Stomach (tissue), 8 donors: ENCODE measurements at regions not wholly inside any gene's neighbourhood (a gene's known extent, or its start where the extent isn't known, plus 50 kb on each side); places are given as distances from the start of the nearest gene placed in this dataset.
"Not testable (repeated sequence)": the region's sequence is repeated elsewhere in the genome, so short reads cannot be mapped to it uniquely, and the experiment has no call there.

Source experiments
- DNase-seq, 2 donors: peaks; one replicate each; pipeline versions ENCODE4 v3.0.0 to v3.0.0-alpha.2; 2013 to 2019
- H3K27ac ChIP-seq, 5 donors: fragments of 200-600 bp in 4 of 5; sonication (generic) in 4 of 5; one replicate each; pipeline ENCODE4 v1.5.1; 2013 to 2019; ENCODE audit warnings: mild to moderate bottlenecking in 1 of 5, moderate library complexity in 1 of 5
- H3K27me3 ChIP-seq, 3 donors: fragments of 200-600 bp; sonication (generic); one replicate each; pipeline ENCODE4 v1.5.1; 2017 to 2019; ENCODE audit warnings: mixed run types in 1 of 3
- H3K36me3 ChIP-seq, 4 donors: fragments of 200-600 bp; sonication (generic); 1 replicate in 3 of 4; 2 replicates in 1 of 4; pipeline ENCODE4 v1.5.1; 2016 to 2019
- H3K4me1 ChIP-seq, 4 donors: fragments of 200-600 bp; sonication (generic); one replicate each; pipeline ENCODE4 v1.5.1; 2016 to 2019
- H3K4me3 ChIP-seq, 4 donors: fragments of 200-600 bp; sonication (generic) in 3 of 4; one replicate each; pipeline ENCODE4 v1.5.1; 2016 to 2019; ENCODE audit warnings: mild to moderate bottlenecking in 1 of 4
- H3K9me3 ChIP-seq, 4 donors: fragments of 200-600 bp; sonication (generic); one replicate each; pipeline ENCODE4 v1.5.1; 2016 to 2019
- CTCF ChIP-seq, 7 experiments: fragments of 450-650 bp in 4 of 7; fragments of 200-600 bp in 3 of 7; sonication (generic) in 3 of 7; IDR thresholded peaks; one replicate each; pipeline ENCODE4 v1.5.1; 2016 to 2019; ENCODE audit warnings: antibody characterized with exemption in 7 of 7, control low read depth in 2 of 7, mild to moderate bottlenecking in 1 of 7
- EP300 ChIP-seq: sonication (generic); formaldehyde crosslinking; IDR thresholded peaks from one replicate; pipeline ENCODE4 v1.6.1; 2017; ENCODE audit warnings: antibody characterized with exemption
- POLR2A ChIP-seq, 4 donors: fragments of 450-650 bp; IDR thresholded peaks; one replicate each; pipeline ENCODE4 v1.6.1; 2016; ENCODE audit warnings: antibody characterized with exemption in 4 of 4, control low read depth in 2 of 4, mild to moderate bottlenecking in 1 of 4, moderate library complexity in 1 of 4
- POLR2AphosphoS5 ChIP-seq, 3 donors: sonication (generic); formaldehyde crosslinking; IDR thresholded peaks; one replicate each; pipeline ENCODE4 v1.6.1; 2016; ENCODE audit warnings: antibody characterized with exemption in 3 of 3
- WGBS, 5 donors: extraction: QIAGEN DNeasy Blood & Tissue Kit in 3 of 5; methylation state at CpG; one replicate each; pipeline versions ENCODE4 v1.1.5 to v1.1.7; 2013 to 2018; 5-methylcytosine and 5-hydroxymethylcytosine counted together
- intact Hi-C: fragments of 100-400 bp; cut with DNase I; formaldehyde crosslinking; loops from one replicate; pipeline ENCODE4 v1.15.1; 2023; ENCODE audit warnings: low total_unique reads
- donor health status: healthy with polysubstance abuse.
- donor health status: Bipolar disorder and iron deficiency.
- donor health status: healthy.

- intact Hi-C loops, result no loop called here
- DNase-seq, result no peak
- WGBS, 5 donors, result 55 to 70% (median 64%) methylated on average over 2 of the region's 2 CpGs
- no peak for TF ChIP-seq CTCF (IDR thresholded peaks at IDR 0.05)
- TF ChIP-seq POLR2AphosphoS5 (IDR thresholded peaks at IDR 0.05), result no peak
- no peak for TF ChIP-seq EP300
- no peak for TF ChIP-seq POLR2A (IDR thresholded peaks at IDR 0.05)
- H3K27me3 ChIP-seq, result no peaks in the 10 kb centered on the region
- no peak overlapping the region for H3K4me3 ChIP-seq
- H3K4me1 ChIP-seq, result no peaks in the 10 kb centered on the region
- no peak overlapping the region for H3K27ac ChIP-seq
- no peaks in the 10 kb centered on the region for H3K9me3 ChIP-seq
- no peaks in the 10 kb centered on the region for H3K36me3 ChIP-seq
Measured at GRCh38 chr21:25175938-25176337, 431.3 kb downstream of the MRPL39 start.

- H3K27ac ChIP-seq, result no peak overlapping the region
- TF ChIP-seq EP300, result no peak
- no peak for DNase-seq
- H3K4me3 ChIP-seq, result no peak overlapping the region
- no peaks in the 10 kb centered on the region for H3K27me3 ChIP-seq
- intact Hi-C loops, result no loop called here
- H3K36me3 ChIP-seq, result no peaks in the 10 kb centered on the region
- 82 to 91% (median 85%) methylated on average over 6 of the region's 6 CpGs for WGBS, 5 donors
- H3K9me3 ChIP-seq, result peaks cover 4 to 27% (median 17%) of the 10 kb centered on the region in 4 donors
- no peaks in the 10 kb centered on the region for H3K4me1 ChIP-seq
Measured at GRCh38 chr21:25171438-25171837, 435.8 kb downstream of the MRPL39 start.

- Histone ChIP-seq H3K27me3 (no peaks in the 10 kb centered on the region), H3K27ac (no peak overlapping the region), H3K4me1 (no peaks in the 10 kb centered on the region), H3K36me3 (no peaks in the 10 kb centered on the region), H3K4me3 (no peak overlapping the region), H3K9me3 (peaks cover 4 to 30% (median 20%) of the 10 kb centered on the region in 4 donors)
- intact Hi-C loops, result no loop called here
- TF ChIP-seq EP300 (no peak), POLR2AphosphoS5 (IDR thresholded peaks at IDR 0.05) (no peak), CTCF (IDR thresholded peaks at IDR 0.05) (no peak), POLR2A (IDR thresholded peaks at IDR 0.05) (no peak)
- WGBS, 5 donors, result 72 to 87% (median 84%) methylated on average over 3 of the region's 3 CpGs
- DNase-seq, result no peak
Measured at GRCh38 chr21:25170681-25171080, 436.6 kb downstream of the MRPL39 start.

GRCh38 chr21:25169370-25169769 lies 437.9 kb downstream of the MRPL39 start:
- intact Hi-C loops, result no loop called here
- no peaks in the 10 kb centered on the region for H3K27me3 ChIP-seq
- H3K4me3 ChIP-seq, result no peak overlapping the region
- H3K27ac ChIP-seq, result no peak overlapping the region
- WGBS, 5 donors, result 79 to 91% (median 80%) methylated on average over 1 of the region's 1 CpG
- no peaks in the 10 kb centered on the region for H3K4me1 ChIP-seq
- DNase-seq, result no peak
- H3K36me3 ChIP-seq, result no peaks in the 10 kb centered on the region
- peaks cover 4 to 41% (median 20%) of the 10 kb centered on the region in 4 donors for H3K9me3 ChIP-seq
- TF ChIP-seq CTCF (IDR thresholded peaks at IDR 0.05), result no peak
- TF ChIP-seq EP300, result no peak
- no peak for TF ChIP-seq POLR2A (IDR thresholded peaks at IDR 0.05)
- TF ChIP-seq POLR2AphosphoS5 (IDR thresholded peaks at IDR 0.05), result no peak

GRCh38 chr21:25166904-25167303 lies 440.4 kb downstream of the MRPL39 start:
- intact Hi-C loops, H3K4me3 ChIP-seq, H3K36me3 ChIP-seq, DNase-seq, H3K27ac ChIP-seq, H3K4me1 ChIP-seq, H3K27me3 ChIP-seq: not testable (repeated sequence)
- 64 to 86% (median 79%) methylated on average over 1 of the region's 1 CpG for WGBS, 5 donors
- H3K9me3 ChIP-seq, result peaks cover 4 to 42% (median 20%) of the 10 kb centered on the region in 4 donors
